Uterus (tissue), 3 donors: ENCODE measurements at regions not wholly inside any gene's neighbourhood (a gene's known extent, or its start where the extent isn't known, plus 50 kb on each side); places are given as distances from the start of the nearest gene placed in this dataset.

Experiments
- DNase-seq, 2 donors: peaks; one replicate each; pipeline ENCODE4 v3.0.0-alpha.2; 2019 to 2020
- H3K27ac ChIP-seq, 2 donors: fragments of 200-600 bp; sonication (generic); 1 replicate in 1 of 2; 2 replicates in 1 of 2; pipeline ENCODE4 v1.5.1; 2016 to 2018
- H3K27me3 ChIP-seq, 2 donors: fragments of 200-600 bp; sonication (generic); one replicate each; pipeline ENCODE4 v1.5.1; 2018 to 2019; ENCODE audit warnings: control low read depth in 1 of 2
- H3K36me3 ChIP-seq, 2 donors: fragments of 200-600 bp; sonication (generic); one replicate each; pipeline ENCODE4 v1.5.1; 2019; ENCODE audit warnings: control low read depth in 1 of 2
- H3K4me1 ChIP-seq, 2 donors: fragments of 200-600 bp; sonication (generic); one replicate each; pipeline ENCODE4 v1.5.1; 2018 to 2019; ENCODE audit warnings: control low read depth in 1 of 2
- H3K4me3 ChIP-seq, 2 donors: fragments of 200-600 bp; sonication (generic); 1 replicate in 1 of 2; 2 replicates in 1 of 2; pipeline ENCODE4 v1.5.1; 2018 to 2019; ENCODE audit warnings: mild to moderate bottlenecking in 1 of 2
- H3K9me3 ChIP-seq, 2 donors: fragments of 200-600 bp; sonication (generic); one replicate each; pipeline ENCODE4 v1.5.1; 2019; ENCODE audit warnings: control low read depth in 1 of 2
- CTCF ChIP-seq, 4 experiments: fragments of 200-600 bp in 2 of 4; fragments of 450-650 bp in 2 of 4; sonication (generic) in 2 of 4; IDR thresholded peaks; one replicate each; pipeline ENCODE4 v1.5.1; 2016 to 2019; ENCODE audit warnings: antibody characterized with exemption in 4 of 4, mild to moderate bottlenecking in 2 of 4, moderate library complexity in 1 of 4
- POLR2A ChIP-seq, 2 donors: fragments of 450-650 bp; IDR thresholded peaks; one replicate each; pipeline ENCODE4 v1.6.1; 2016; ENCODE audit warnings: antibody characterized with exemption in 2 of 2, mild to moderate bottlenecking in 1 of 2, moderate library complexity in 1 of 2
- intact Hi-C: fragments of 100-400 bp; cut with DNase I; formaldehyde crosslinking; loops from one replicate; pipeline ENCODE4 v1.15.1; 2023; ENCODE audit warnings: low total_unique reads
- donor health status: DM: yes; HTN: yes; CAD: no.

- intact Hi-C loops = no loop called here
- no peaks in the 10 kb centered on the region for H3K36me3 ChIP-seq
- H3K4me1 ChIP-seq = no peaks in the 10 kb centered on the region
- no peaks in the 10 kb centered on the region for H3K9me3 ChIP-seq
- TF ChIP-seq CTCF (IDR thresholded peaks at IDR 0.05) (no peak), POLR2A (IDR thresholded peaks at IDR 0.05) (no peak)
- DNase-seq = no peak
- no peak overlapping the region for H3K4me3 ChIP-seq
- H3K27ac ChIP-seq = no peak overlapping the region
- H3K27me3 ChIP-seq = no peaks in the 10 kb centered on the region
Measured at GRCh38 chr13:74423434-74423833, 289.2 kb upstream of the KLF12 start.

- Histone ChIP-seq H3K36me3 (no peaks in the 10 kb centered on the region), H3K4me3 (no peak overlapping the region), H3K4me1 (no peaks in the 10 kb centered on the region), H3K9me3 (no peaks in the 10 kb centered on the region), H3K27ac (no peak overlapping the region), H3K27me3 (no peaks in the 10 kb centered on the region)
- no peak for TF ChIP-seq CTCF (IDR thresholded peaks at IDR 0.05)
- no peak for TF ChIP-seq POLR2A (IDR thresholded peaks at IDR 0.05)
- intact Hi-C loops = no loop called here
- no peak for DNase-seq
Measured at GRCh38 chr13:74414458-74414857, 280.3 kb upstream of the KLF12 start.

GRCh38 chr13:74413482-74413881 is 279.3 kb upstream of the KLF12 start:
- Histone ChIP-seq H3K27ac (no peak overlapping the region), H3K4me1 (no peaks in the 10 kb centered on the region), H3K36me3 (no peaks in the 10 kb centered on the region), H3K9me3 (no peaks in the 10 kb centered on the region), H3K4me3 (no peak overlapping the region), H3K27me3 (no peaks in the 10 kb centered on the region)
- no peak for DNase-seq
- TF ChIP-seq POLR2A (IDR thresholded peaks at IDR 0.05) (no peak), CTCF (IDR thresholded peaks at IDR 0.05) (no peak)
- intact Hi-C loops = no loop called here

- DNase-seq = no peak
- intact Hi-C loops = no loop called here
- no peaks in the 10 kb centered on the region for H3K4me1 ChIP-seq
- H3K27ac ChIP-seq = no peak overlapping the region
- no peaks in the 10 kb centered on the region for H3K27me3 ChIP-seq
- no peaks in the 10 kb centered on the region for H3K9me3 ChIP-seq
- no peaks in the 10 kb centered on the region for H3K36me3 ChIP-seq
- TF ChIP-seq POLR2A (IDR thresholded peaks at IDR 0.05) = no peak
- TF ChIP-seq CTCF (IDR thresholded peaks at IDR 0.05) = no peak
- no peak overlapping the region for H3K4me3 ChIP-seq
Measured at GRCh38 chr13:74409551-74409950, 275.3 kb upstream of the KLF12 start.

GRCh38 chr13:74406420-74406819 is 272.2 kb upstream of the KLF12 start:
- Histone ChIP-seq H3K9me3 (no peaks in the 10 kb centered on the region), H3K27ac (no peak overlapping the region), H3K4me3 (no peak overlapping the region), H3K27me3 (no peaks in the 10 kb centered on the region), H3K4me1 (no peaks in the 10 kb centered on the region), H3K36me3 (no peaks in the 10 kb centered on the region)
- no peak for DNase-seq
- intact Hi-C loops = no loop called here
- TF ChIP-seq POLR2A (IDR thresholded peaks at IDR 0.05) = no peak
- no peak for TF ChIP-seq CTCF (IDR thresholded peaks at IDR 0.05)
